Neuronal stem cell (in vitro differentiated cells): ENCODE measurements at regions not wholly inside any gene's neighbourhood (a gene's known extent, or its start where the extent isn't known, plus 50 kb on each side); places are given as distances from the start of the nearest gene placed in this dataset.

Experiments
- DNase-seq: peaks from one replicate; pipeline ENCODE4 v3.0.0-alpha.2; 2013; ENCODE audit warnings: low spot score
- H2AFZ ChIP-seq: one replicate; pipeline ENCODE4 v1.6.1; 2013; ENCODE audit warnings: mild to moderate bottlenecking, low read length, inconsistent platforms
- H2AK5ac ChIP-seq: 2 replicates; pipeline ENCODE4 v1.6.1; 2013; ENCODE audit warnings: low read depth, mild to moderate bottlenecking, inconsistent platforms, low read length, moderate library complexity, mixed read lengths
- H2BK120ac ChIP-seq: 2 replicates; pipeline ENCODE4 v1.6.1; 2013; ENCODE audit warnings: low read depth, mild to moderate bottlenecking, inconsistent platforms, low read length, moderate library complexity, mixed read lengths
- H2BK12ac ChIP-seq: one replicate; pipeline ENCODE4 v1.6.1; 2013; ENCODE audit warnings: low read length, inconsistent platforms
- H2BK15ac ChIP-seq: 2 replicates; pipeline ENCODE4 v1.6.1; 2013; ENCODE audit warnings: mild to moderate bottlenecking, low read length, inconsistent platforms, mixed read lengths
- H2BK5ac ChIP-seq: one replicate; pipeline ENCODE4 v1.6.1; 2013; ENCODE audit warnings: inconsistent platforms, mild to moderate bottlenecking, low read length, moderate library complexity
- H3K14ac ChIP-seq: one replicate; pipeline ENCODE4 v1.6.1; 2013; ENCODE audit warnings: low read length, inconsistent platforms
- H3K18ac ChIP-seq: 2 replicates; pipeline ENCODE4 v1.6.1; 2013; ENCODE audit warnings: low read length, inconsistent platforms
- H3K23ac ChIP-seq: 2 replicates; pipeline ENCODE4 v1.6.1; 2013; ENCODE audit warnings: low read depth, mild to moderate bottlenecking, mixed read lengths, low read length, inconsistent platforms; ENCODE audit not compliant: poor library complexity
- H3K27ac ChIP-seq: replicated peaks from 3 replicates; pipeline ENCODE4 v1.5.1; 2013; ENCODE audit warnings: low read length, inconsistent platforms
- H3K27me3 ChIP-seq, 3 experiments: 2 replicates each; pipeline ENCODE4 v1.6.1; 2013; ENCODE audit warnings: low read length in 3 of 3, mild to moderate bottlenecking in 2 of 3, inconsistent platforms in 1 of 3, low read depth in 1 of 3, mixed read lengths in 1 of 3, moderate library complexity in 1 of 3; ENCODE audit not compliant: control insufficient read depth in 3 of 3, insufficient read depth in 3 of 3
- H3K36me3 ChIP-seq, 2 donors: replicated peaks in 1 of 2; 2 replicates each; pipeline ENCODE4 v1.6.1; 2013; ENCODE audit warnings: low read length in 2 of 2; ENCODE audit not compliant: control insufficient read depth in 2 of 2, insufficient read depth in 2 of 2
- H3K4ac ChIP-seq: 2 replicates; pipeline ENCODE4 v1.6.1; 2013; ENCODE audit warnings: inconsistent platforms, mild to moderate bottlenecking, low read length, moderate library complexity
- H3K4me1 ChIP-seq, 2 donors: 1 replicate in 1 of 2; 2 replicates in 1 of 2; pipeline ENCODE4 v1.6.1; 2013; ENCODE audit warnings: low read length in 2 of 2, low read depth in 1 of 2; ENCODE audit not compliant: control insufficient read depth in 2 of 2, insufficient read depth in 1 of 2
- H3K4me2 ChIP-seq: one replicate; pipeline ENCODE4 v1.6.1; 2013; ENCODE audit warnings: mild to moderate bottlenecking, low read length, inconsistent platforms; ENCODE audit not compliant: insufficient read depth, poor library complexity, severe bottlenecking
- H3K4me3 ChIP-seq, 2 donors: 2 replicates each; pipeline ENCODE4 v1.5.1; 2013; ENCODE audit warnings: low read length in 2 of 2, mild to moderate bottlenecking in 2 of 2, inconsistent platforms in 1 of 2, moderate library complexity in 1 of 2
- H3K79me1 ChIP-seq: one replicate; pipeline ENCODE4 v1.6.1; 2013; ENCODE audit warnings: low read depth, mild to moderate bottlenecking, inconsistent platforms, low read length, moderate library complexity
- H3K9ac ChIP-seq: one replicate; pipeline ENCODE4 v1.6.1; 2013; ENCODE audit warnings: mild to moderate bottlenecking, low read depth, low read length, inconsistent platforms; ENCODE audit not compliant: poor library complexity
- H3K9me3 ChIP-seq, 2 donors: replicated peaks in 1 of 2; 2 replicates each; pipeline versions ENCODE3 to v1.6.1; 2013; ENCODE audit warnings: low read length in 2 of 2, mild to moderate bottlenecking in 2 of 2, inconsistent platforms in 1 of 2, low read depth in 1 of 2, mixed read lengths in 1 of 2, moderate library complexity in 1 of 2; ENCODE audit not compliant: control insufficient read depth in 2 of 2, insufficient read depth in 1 of 2
- H4K8ac ChIP-seq: one replicate; pipeline ENCODE4 v1.6.1; 2013; ENCODE audit warnings: low read depth, mild to moderate bottlenecking, inconsistent platforms, low read length, moderate library complexity
- H4K91ac ChIP-seq: one replicate; pipeline ENCODE4 v1.6.1; 2013; ENCODE audit warnings: low read length, low read depth, mild to moderate bottlenecking, inconsistent platforms; ENCODE audit not compliant: poor library complexity
- WGBS, 2 donors: extraction: QIAGEN DNeasy Blood & Tissue Kit; methylation state at CpG; one replicate each; pipeline ENCODE4 v1.1.7; 2013; ENCODE audit warnings: missing lambda C conversion rate in 2 of 2, mixed read lengths in 1 of 2; ENCODE audit not compliant: insufficient read length in 2 of 2, insufficient replicate concordance in 1 of 2; ENCODE audit errors: extremely low coverage in 2 of 2; 5-methylcytosine and 5-hydroxymethylcytosine counted together

DNA sequence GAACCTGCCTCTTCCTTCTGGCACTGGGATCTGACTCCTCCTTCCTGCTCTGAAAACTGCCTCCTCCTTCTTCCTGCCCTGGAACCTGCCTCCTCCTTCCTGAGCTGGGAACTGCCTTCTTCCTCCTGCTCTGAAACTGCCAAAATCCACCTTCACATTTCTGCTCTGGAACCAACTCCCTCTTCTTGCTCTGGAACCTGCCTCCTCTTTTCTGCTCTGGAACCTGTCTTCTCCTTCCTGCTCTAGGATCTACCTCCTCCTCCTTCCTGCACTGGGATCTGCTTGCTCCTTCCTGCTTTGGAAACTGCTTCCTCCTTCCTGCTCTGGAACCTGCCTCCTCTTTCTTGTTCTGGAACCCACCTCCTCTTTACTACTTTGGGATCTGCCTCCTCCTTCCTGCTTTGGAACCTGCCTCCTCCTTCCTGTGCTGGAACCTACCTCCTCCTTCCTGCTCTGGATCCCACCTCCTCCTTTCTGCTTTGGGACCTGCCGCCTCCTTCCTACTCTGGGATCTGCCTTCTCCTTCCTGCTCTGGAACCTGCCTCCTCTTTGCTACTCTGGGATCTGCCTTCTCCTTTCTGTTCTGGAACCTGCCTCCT, 315.5 kb downstream of the PRL start:
- Histone ChIP-seq H3K18ac (no peak overlapping the region), H3K4me3 (no peak overlapping the region), H2BK15ac (no peak overlapping the region), H3K36me3 (peaks cover 1 to 40% of the 10 kb centered on the region in 2 donors), H2BK120ac (no peak overlapping the region), H4K8ac (no peak overlapping the region), H2BK5ac (no peak overlapping the region), H3K27ac (no peak overlapping the region), H2AK5ac (no peak overlapping the region), H3K4ac (no peak overlapping the region), H3K4me2 (no peak overlapping the region), H3K23ac (no peak overlapping the region), H3K4me1 (no peaks in the 10 kb centered on the region), H2AFZ (no peak overlapping the region), H3K27me3 (no peaks in the 10 kb centered on the region), H3K79me1 (no peaks in the 10 kb centered on the region), H2BK12ac (no peak overlapping the region), H3K14ac (no peak overlapping the region), H4K91ac (no peak overlapping the region), H3K9ac (no peak overlapping the region), H3K9me3 (peaks cover 5 to 26% of the 10 kb centered on the region in 2 donors)
- no CpG with 5 or more reads among the region's 1 CpG for WGBS, 2 donors
- DNase-seq = no peak

DNA sequence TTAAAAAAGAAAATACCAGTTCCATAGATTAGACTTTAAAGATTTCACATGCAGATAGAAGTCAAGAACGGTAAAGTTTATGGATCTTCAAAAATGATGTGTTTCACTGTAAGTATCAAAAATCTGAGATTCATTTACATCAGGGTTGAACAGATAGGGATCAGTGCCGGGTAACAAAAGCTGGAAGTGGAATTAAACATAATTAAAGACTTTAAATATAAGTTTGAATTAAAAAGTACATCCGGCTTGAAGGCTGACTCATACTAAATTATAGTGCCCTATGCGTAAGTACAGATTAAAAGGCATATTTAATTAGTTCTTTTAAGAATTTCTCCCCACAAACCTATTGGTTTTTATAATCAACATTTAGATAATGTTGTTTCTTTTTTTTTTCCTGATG, 312.7 kb downstream of the PRL start:
- Histone ChIP-seq H3K18ac (no peak overlapping the region), H4K8ac (no peak overlapping the region), H3K23ac (no peak overlapping the region), H3K4ac (no peak overlapping the region), H2BK15ac (no peak overlapping the region), H3K9me3 (peaks cover 5 to 23% of the 10 kb centered on the region in 2 donors), H2BK12ac (no peak overlapping the region), H3K27ac (no peak overlapping the region), H3K4me3 (no peak overlapping the region), H3K4me2 (no peak overlapping the region), H3K27me3 (no peaks in the 10 kb centered on the region), H2BK5ac (no peak overlapping the region), H2BK120ac (no peak overlapping the region), H3K36me3 (peaks cover 1 to 36% of the 10 kb centered on the region in 2 donors), H3K9ac (no peak overlapping the region), H3K79me1 (no peaks in the 10 kb centered on the region), H3K14ac (no peak overlapping the region), H3K4me1 (peaks cover 0 to 7% of the 10 kb centered on the region in 2 donors), H4K91ac (no peak overlapping the region), H2AFZ (no peak overlapping the region), H2AK5ac (no peak overlapping the region)
- WGBS, 2 donors = no CpG with 5 or more reads among the region's 4 CpGs
- no peak for DNase-seq

DNA sequence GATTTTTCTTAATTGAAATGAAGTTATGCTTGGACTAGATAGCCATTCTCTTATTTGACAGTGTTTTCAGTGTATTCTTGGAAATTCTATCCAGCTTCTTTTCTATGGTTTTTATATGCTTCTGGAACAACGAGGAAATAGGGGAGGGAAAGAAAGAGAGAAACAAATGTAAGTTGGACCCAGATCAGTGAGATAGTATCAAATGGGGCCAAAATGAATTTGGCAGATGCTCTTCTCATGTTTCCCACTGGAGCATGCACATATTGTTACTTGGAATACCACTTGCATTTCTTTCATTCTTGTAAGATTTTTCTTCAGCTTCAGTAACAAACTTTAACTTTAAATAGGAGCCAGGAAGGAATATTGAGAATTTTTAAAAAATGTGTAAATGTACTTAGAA, 312.3 kb downstream of the PRL start:
- Histone ChIP-seq H4K8ac (no peak overlapping the region), H3K79me1 (no peaks in the 10 kb centered on the region), H3K4ac (no peak overlapping the region), H3K9ac (no peak overlapping the region), H3K4me2 (no peak overlapping the region), H3K23ac (no peak overlapping the region), H3K4me3 (no peak overlapping the region), H2AFZ (no peak overlapping the region), H3K14ac (no peak overlapping the region), H4K91ac (no peak overlapping the region), H3K27ac (no peak overlapping the region), H2BK12ac (no peak overlapping the region), H3K18ac (no peak overlapping the region), H3K4me1 (peaks cover 0 to 7% of the 10 kb centered on the region in 2 donors), H2BK5ac (no peak overlapping the region), H3K27me3 (no peaks in the 10 kb centered on the region), H2BK120ac (no peak overlapping the region), H3K36me3 (peaks cover under 1 to 35% of the 10 kb centered on the region in 2 donors), H2BK15ac (no peak overlapping the region), H3K9me3 (peaks cover 5 to 23% of the 10 kb centered on the region in 2 donors), H2AK5ac (no peak overlapping the region)
- DNase-seq = no peak
- no CpG with 5 or more reads among the region's 1 CpG for WGBS, 2 donors

DNA sequence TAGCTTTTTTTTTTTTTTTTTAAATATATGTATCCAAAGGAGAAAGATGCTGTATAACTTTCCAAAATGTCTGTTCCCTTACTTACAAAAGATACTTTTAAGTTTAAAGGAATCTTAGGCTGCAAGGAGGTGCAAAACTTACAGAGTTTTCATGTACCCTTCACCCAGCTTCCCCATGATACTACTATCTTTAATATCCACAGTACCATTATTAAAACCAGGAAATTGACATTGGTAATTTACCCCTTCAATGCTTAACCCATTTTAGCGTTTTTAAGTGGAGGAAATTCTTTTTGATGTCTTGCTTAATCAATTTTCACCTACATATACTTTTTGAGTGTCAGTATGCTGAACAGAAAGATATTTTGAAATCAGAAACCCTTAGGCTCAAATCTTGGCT, 310.9 kb downstream of the PRL start:
- WGBS, 2 donors = no CpG with 5 or more reads among the region's 1 CpG
- H3K27me3 ChIP-seq = no peaks in the 10 kb centered on the region
- H3K4ac ChIP-seq = no peak overlapping the region
- no peak overlapping the region for H4K91ac ChIP-seq
- no peak overlapping the region for H3K4me2 ChIP-seq
- no peak overlapping the region for H3K23ac ChIP-seq
- H4K8ac ChIP-seq = no peak overlapping the region
- H2BK120ac ChIP-seq = no peak overlapping the region
- no peak overlapping the region for H2AFZ ChIP-seq
- no peak overlapping the region for H3K14ac ChIP-seq
- H3K36me3 ChIP-seq = peaks cover 0 to 22% of the 10 kb centered on the region in 2 donors
- H2BK12ac ChIP-seq = no peak overlapping the region
- H3K9me3 ChIP-seq = peaks cover 3 to 12% of the 10 kb centered on the region in 2 donors
- H3K18ac ChIP-seq = no peak overlapping the region
- H3K4me1 ChIP-seq = peaks cover 2 to 14% of the 10 kb centered on the region in 2 donors
- no peak overlapping the region for H2BK15ac ChIP-seq
- H2AK5ac ChIP-seq = no peak overlapping the region
- no peak for DNase-seq
- H3K4me3 ChIP-seq = no peak overlapping the region
- no peak overlapping the region for H3K27ac ChIP-seq
- H3K79me1 ChIP-seq = no peaks in the 10 kb centered on the region
- no peak overlapping the region for H3K9ac ChIP-seq
- H2BK5ac ChIP-seq = no peak overlapping the region
